NCI-H2196 treated with DMSO at 0.1 percent for 48 hours (cell line): ENCODE measurements at regions not wholly inside any gene's neighbourhood (a gene's known extent, or its start where the extent isn't known, plus 50 kb on each side); places are given as distances from the start of the nearest gene placed in this dataset.

Experiments
- DNase-seq: peaks from one replicate; lab custom pipeline; 2025; ENCODE audit not compliant: unreplicated experiment; lab: John Stamatoyannopoulos, UW

- no peak for DNase-seq
Measured at GRCh38 chr10:124266468-124267230, 152.1 kb downstream of the OAT start.

GRCh38 chr10:124265776-124266467, 152.8 kb downstream of the OAT start:
- DNase-seq, result no peak

- DNase-seq, result no peak
Measured at GRCh38 chr10:124265391-124265745, 153.4 kb downstream of the OAT start.

- DNase-seq, result no peak
Measured at GRCh38 chr10:124264711-124265390, 153.9 kb downstream of the OAT start.

GRCh38 chr10:124264271-124264670, 154.5 kb downstream of the OAT start:
- DNase-seq, result no peak

GRCh38 chr10:124263726-124264125, 155.0 kb downstream of the OAT start:
- DNase-seq, result no peak

- DNase-seq, result no peak
Measured at GRCh38 chr10:124262971-124263370, 155.8 kb downstream of the OAT start.

- no peak for DNase-seq
Measured at GRCh38 chr10:124262234-124262865, 156.4 kb downstream of the OAT start.

GRCh38 chr10:124259139-124259825, 159.4 kb downstream of the OAT start:
- DNase-seq, result no peak

- DNase-seq, result no peak
Measured at GRCh38 chr10:124257781-124258180, 160.9 kb downstream of the OAT start.

GRCh38 chr10:124256151-124256550, 162.6 kb downstream of the OAT start:
- DNase-seq, result no peak

GRCh38 chr10:124255556-124255955, 162.2 kb upstream of the CHST15 start:
- DNase-seq, result no peak

GRCh38 chr10:124254490-124254889, 161.1 kb upstream of the CHST15 start:
- DNase-seq, result no peak

- no peak for DNase-seq
Measured at GRCh38 chr10:124253006-124253405, 159.6 kb upstream of the CHST15 start.

GRCh38 chr10:124252097-124252715, 158.8 kb upstream of the CHST15 start:
- no peak for DNase-seq

GRCh38 chr10:124251317-124252065, 158.1 kb upstream of the CHST15 start:
- DNase-seq, result no peak

GRCh38 chr10:124250506-124250905, 157.1 kb upstream of the CHST15 start:
- DNase-seq, result no peak

- DNase-seq, result no peak
Measured at GRCh38 chr10:124249812-124250432, 156.5 kb upstream of the CHST15 start.

- no peak for DNase-seq
Measured at GRCh38 chr10:124249196-124249595, 155.8 kb upstream of the CHST15 start.
